ENCODE measurements at regions not wholly inside any gene's neighbourhood (a gene's known extent, or its start where the extent isn't known, plus 50 kb on each side); places are given as distances from the start of the nearest gene placed in this dataset.

DNA sequence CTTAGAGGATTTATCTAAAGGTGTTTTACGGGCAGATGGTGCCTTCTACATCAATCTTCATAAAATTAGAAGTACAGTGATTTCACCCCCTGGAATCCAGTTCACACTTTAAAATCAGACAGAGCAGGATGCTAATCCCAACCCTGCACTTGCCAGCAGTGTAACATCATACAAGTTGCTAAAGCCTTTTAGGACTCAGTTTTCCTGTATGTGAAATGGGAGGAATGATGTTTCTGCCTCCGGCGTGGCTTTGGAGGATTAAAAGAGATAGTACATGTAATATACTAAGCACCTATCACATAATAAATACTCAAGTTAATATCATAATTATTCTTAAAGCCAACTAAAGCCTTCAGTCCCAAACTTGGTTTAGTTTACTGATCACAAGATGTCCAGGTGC lies 257.2 kb upstream of the THBS1 start:
- no peak overlapping the region for H3K4me2 ChIP-seq (ENCODE audit: insufficient read depth in 1 of 2, low read depth in 2 of 2, low read length in 2 of 2)
- DNase-seq (ENCODE audit: low read depth in 1 of 2, low spot score in 2 of 2) (no peak), FAIRE-seq (no peak)
- no peak overlapping the region for H3K4ac ChIP-seq (replicated peaks; ENCODE audit: insufficient read length, low read depth, low read length)
- no peak overlapping the region for H4K91ac ChIP-seq (replicated peaks; ENCODE audit: insufficient read length, low read length)
- no peak overlapping the region for H2AK5ac ChIP-seq (ENCODE audit: low read depth, low read length)
- ChIA-PET CTCF (ENCODE audit: partially characterized antibody) (no interaction called here), POLR2A (ENCODE audit: partially characterized antibody) (no interaction called here)
- H2BK15ac ChIP-seq (ENCODE audit: low read length): no peak overlapping the region
- H3K4me1 ChIP-seq (replicated peaks in 1 of 4; ENCODE audit: control insufficient read depth in 3 of 4, insufficient read depth in 4 of 4, low read length in 3 of 4): no peaks in the 10 kb centered on the region
- H3K27ac ChIP-seq (ENCODE audit: low read depth, low read length): no peak overlapping the region
- no peak overlapping the region for H2BK5ac ChIP-seq (ENCODE audit: low read depth, low read length)
- H3K23me2 ChIP-seq (ENCODE audit: low read depth, low read length): no peaks in the 10 kb centered on the region
- H3K4me3 ChIP-seq (ENCODE audit: extremely low read depth in 1 of 4, insufficient read depth in 2 of 4, low read depth in 3 of 4, low read length in 4 of 4): no peak overlapping the region
- no peak overlapping the region for H2AFZ ChIP-seq (ENCODE audit: low read length)
- no peak overlapping the region for H3K56ac ChIP-seq (replicated peaks; ENCODE audit: insufficient read length, low read depth, low read length)
- H3K23ac ChIP-seq (ENCODE audit: insufficient read length): no peak overlapping the region
- no peaks in the 10 kb centered on the region for H3K79me2 ChIP-seq (ENCODE audit: control insufficient read depth in 1 of 2, insufficient read depth in 2 of 2, low read length in 2 of 2)
- H4K8ac ChIP-seq (ENCODE audit: extremely low read depth, insufficient read depth, low read length): no peak overlapping the region
- no peak overlapping the region for H2BK120ac ChIP-seq (replicated peaks; ENCODE audit: low read depth, low read length)
- no peaks in the 10 kb centered on the region for H3K36me3 ChIP-seq (ENCODE audit: control insufficient read depth in 2 of 4, insufficient read depth in 4 of 4, low read length in 3 of 4)
- H3K18ac ChIP-seq (ENCODE audit: extremely low read depth, low read length): no peak overlapping the region
- H2BK12ac ChIP-seq (ENCODE audit: low read depth, low read length): no peak overlapping the region
- no peak overlapping the region for H4K5ac ChIP-seq (ENCODE audit: insufficient read length, low read depth, low read length)
- peaks cover 6 to 7% of the 10 kb centered on the region in 2 experiments; a peak in 2 of 4 replicates for H3K9me3 ChIP-seq (ENCODE audit: insufficient read depth in 2 of 2, low read depth in 1 of 2, low read length in 1 of 2)
- TF ChIP-seq SIN3A (conservative IDR thresholded peaks at IDR 0.05 in 1 of 2, IDR thresholded peaks at IDR 0.05 in 1 of 2; ENCODE audit: low read depth in 1 of 2, low read length in 2 of 2) (no peak), KDM4A (IDR thresholded peaks at IDR 0.05; ENCODE audit: low read depth, low read length, severe bottlenecking) (no peak), CBX5 (IDR thresholded peaks at IDR 0.05; ENCODE audit: low read depth, low read length) (no peak), MAFK (IDR thresholded peaks at IDR 0.05; ENCODE audit: low read depth, low read length) (no peak), KDM1A (IDR thresholded peaks at IDR 0.05; ENCODE audit: borderline replicate concordance, low read length) (no peak), ASH2L (IDR thresholded peaks at IDR 0.05; ENCODE audit: low read length) (no peak), POU5F1 (IDR thresholded peaks at IDR 0.05; ENCODE audit: low read depth, low read length) (no peak), CEBPB (IDR thresholded peaks at IDR 0.05; ENCODE audit: low read depth, low read length) (no peak), BRCA1 (IDR thresholded peaks at IDR 0.05; ENCODE audit: low read depth, low read length) (no peak), NANOG (IDR thresholded peaks at IDR 0.05; ENCODE audit: insufficient read depth, low read depth, low read length, poor library complexity, severe bottlenecking) (no peak)
- H2BK20ac ChIP-seq (ENCODE audit: low read length): no peak overlapping the region
- H3K14ac ChIP-seq (ENCODE audit: insufficient read length): no peak overlapping the region
- H4K20me1 ChIP-seq (replicated peaks in 1 of 2; ENCODE audit: control insufficient read depth in 1 of 2, insufficient read depth in 2 of 2, low read length in 2 of 2): no peaks in the 10 kb centered on the region
- 86% methylated on average over 3 of the region's 3 CpGs; no CpG with 5 or more reads in 1 of the 2 experiments for WGBS, 2 experiments (ENCODE audit: extremely low coverage in 1 of 2, insufficient coverage in 1 of 2, insufficient read length in 1 of 2, insufficient replicate concordance in 2 of 2, low coverage in 1 of 2, low lambda C conversion rate in 2 of 2, missing lambda C conversion rate in 1 of 2)
- no peaks in the 10 kb centered on the region for H3K79me1 ChIP-seq (ENCODE audit: low read depth, low read length)
- no peak overlapping the region for H3K9ac ChIP-seq (replicated peaks in 1 of 4; ENCODE audit: extremely low read depth in 1 of 4, low read depth in 3 of 4, low read length in 3 of 4)
- peaks cover 0 to 2% (median 0%) of the 10 kb centered on the region in 4 experiments; a peak in 1 of 7 replicates for H3K27me3 ChIP-seq (replicated peaks in 1 of 4; ENCODE audit: control insufficient read depth in 3 of 4, extremely low read depth in 1 of 4, insufficient read depth in 3 of 4, low read length in 3 of 4)
